HUES6 (cell line): ENCODE measurements at regions not wholly inside any gene's neighbourhood (a gene's known extent, or its start where the extent isn't known, plus 50 kb on each side); places are given as distances from the start of the nearest gene placed in this dataset.

Source experiments
- H3K27ac ChIP-seq: 2 replicates; pipeline ENCODE4 v1.7.0; 2013; ENCODE audit warnings: low read depth, mild to moderate bottlenecking, low read length, inconsistent platforms
- H3K27me3 ChIP-seq: 2 replicates; pipeline ENCODE4 v1.6.1; 2013; ENCODE audit warnings: low read length; ENCODE audit not compliant: control insufficient read depth, insufficient read depth
- H3K36me3 ChIP-seq: 2 replicates; pipeline ENCODE4 v1.6.1; 2013; ENCODE audit warnings: low read length; ENCODE audit not compliant: control insufficient read depth, insufficient read depth
- H3K4me1 ChIP-seq: 2 replicates; pipeline ENCODE4 v1.6.1; 2013; ENCODE audit warnings: low read length; ENCODE audit not compliant: control insufficient read depth, insufficient read depth
- H3K4me3 ChIP-seq: 2 replicates; pipeline ENCODE4 v1.5.1; 2013; ENCODE audit warnings: low read depth, low read length
- H3K9ac ChIP-seq: one replicate; pipeline ENCODE4 v1.6.1; 2013; ENCODE audit warnings: mild to moderate bottlenecking, low read length
- H3K9me3 ChIP-seq: 2 replicates; pipeline ENCODE4 v1.6.1; 2013; ENCODE audit warnings: low read depth, low read length; ENCODE audit not compliant: control insufficient read depth, insufficient read depth

DNA sequence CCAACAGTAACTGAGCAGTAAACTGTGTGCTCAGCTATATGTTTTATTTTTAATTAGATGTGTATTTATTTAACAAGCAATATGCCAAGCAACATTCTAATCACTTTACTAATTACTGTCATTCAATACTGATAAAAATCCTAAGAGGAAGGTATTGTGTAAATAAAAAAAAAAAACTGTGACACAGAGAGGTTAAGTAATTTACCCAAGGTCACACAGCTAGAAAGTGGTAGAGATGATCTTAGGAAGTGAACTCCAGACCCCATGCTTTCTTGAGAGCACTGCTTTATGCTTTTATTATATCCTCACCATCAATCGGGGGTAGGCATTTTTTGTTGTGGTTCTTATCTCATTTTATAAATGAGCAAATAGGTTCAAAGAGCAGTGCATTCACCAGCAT lies 417.1 kb downstream of the RAB28 start:
- H3K9ac ChIP-seq = no peak overlapping the region
- H3K4me3 ChIP-seq = no peak overlapping the region
- H3K9me3 ChIP-seq = no peaks in the 10 kb centered on the region
- no peaks in the 10 kb centered on the region for H3K36me3 ChIP-seq
- H3K27me3 ChIP-seq = no peaks in the 10 kb centered on the region
- no peaks in the 10 kb centered on the region for H3K4me1 ChIP-seq
- H3K27ac ChIP-seq = no peak overlapping the region

DNA sequence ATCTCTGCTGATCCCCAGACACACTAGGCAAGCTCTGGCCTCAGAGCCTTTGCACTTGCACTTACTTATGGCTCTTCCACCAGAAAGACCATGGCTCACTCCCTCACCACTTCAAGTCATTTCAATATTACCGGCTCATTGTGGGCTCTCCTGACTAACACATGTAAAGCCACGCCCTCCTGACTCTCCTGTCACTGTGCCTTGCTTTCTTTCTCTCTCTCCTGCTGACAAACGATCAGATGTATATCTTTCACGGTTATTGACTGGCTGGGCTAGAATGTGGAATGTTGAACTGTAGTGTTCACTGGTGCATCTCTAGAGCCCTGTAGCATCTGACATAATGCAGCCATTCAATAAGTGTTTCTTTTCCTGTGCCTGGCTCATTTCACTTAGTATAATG lies 425.1 kb downstream of the RAB28 start:
- H3K4me3 ChIP-seq = no peak overlapping the region
- no peaks in the 10 kb centered on the region for H3K9me3 ChIP-seq
- H3K9ac ChIP-seq = no peak overlapping the region
- no peaks in the 10 kb centered on the region for H3K27me3 ChIP-seq
- H3K4me1 ChIP-seq = no peaks in the 10 kb centered on the region
- no peaks in the 10 kb centered on the region for H3K36me3 ChIP-seq
- no peak overlapping the region for H3K27ac ChIP-seq

DNA sequence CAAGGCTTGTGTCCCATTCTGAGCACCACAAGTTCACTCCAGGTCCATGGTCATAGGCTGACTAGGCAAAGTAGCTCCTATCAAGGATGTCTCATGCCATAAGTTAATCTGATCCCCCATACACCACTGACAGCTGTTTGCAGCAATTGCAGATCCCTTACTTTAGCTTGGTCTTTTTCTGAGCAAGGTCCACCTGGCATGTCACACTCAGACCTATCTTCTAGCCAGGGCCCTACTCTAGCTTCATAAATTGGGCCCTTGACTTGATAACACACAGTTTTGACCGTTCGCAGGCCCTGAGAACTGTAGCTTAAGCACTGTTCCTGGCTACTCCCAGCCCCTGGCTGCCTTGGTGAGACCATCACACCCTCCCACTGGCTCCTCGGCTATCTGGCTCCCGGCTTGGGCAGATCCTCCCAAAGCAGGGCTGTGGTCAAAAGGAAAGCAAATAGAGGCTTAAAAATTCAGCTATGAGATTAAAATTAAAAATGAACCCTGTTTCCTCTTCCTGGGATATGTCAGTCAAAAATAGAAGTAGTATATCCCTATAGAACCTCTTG lies 427.4 kb downstream of the RAB28 start:
- Histone ChIP-seq H3K27me3 (no peaks in the 10 kb centered on the region), H3K9me3 (no peaks in the 10 kb centered on the region), H3K9ac (no peak overlapping the region), H3K4me3 (no peak overlapping the region), H3K36me3 (no peaks in the 10 kb centered on the region), H3K4me1 (no peaks in the 10 kb centered on the region), H3K27ac (no peak overlapping the region)

DNA sequence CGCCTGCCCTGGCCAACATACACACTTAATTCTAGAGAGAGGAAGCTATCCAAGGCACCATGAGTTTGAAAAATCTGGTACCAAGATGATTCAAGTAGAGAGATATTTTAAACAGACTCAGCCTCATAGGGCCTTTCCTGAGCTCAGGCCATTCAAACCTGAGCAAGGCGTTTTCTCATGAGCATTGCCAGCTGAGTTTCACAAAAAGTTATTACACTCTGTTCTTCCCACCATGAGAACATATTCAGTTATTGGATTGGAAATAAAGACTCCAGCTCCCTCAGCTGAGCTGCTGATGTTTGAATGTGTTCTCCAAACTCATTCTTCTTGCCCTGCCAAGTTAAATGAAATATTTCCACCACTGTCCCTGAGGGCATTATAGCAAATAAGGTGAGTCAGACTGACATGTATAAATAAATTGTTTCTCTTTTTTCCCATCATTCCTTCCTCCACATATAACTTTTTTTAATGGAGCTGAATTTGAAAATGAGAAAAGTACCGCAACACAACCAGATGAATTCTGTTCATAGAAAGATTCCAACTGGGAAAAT lies 429.6 kb downstream of the RAB28 start:
- Histone ChIP-seq H3K4me1 (no peaks in the 10 kb centered on the region), H3K36me3 (no peaks in the 10 kb centered on the region), H3K27me3 (no peaks in the 10 kb centered on the region), H3K9me3 (no peaks in the 10 kb centered on the region), H3K4me3 (no peak overlapping the region), H3K9ac (no peak overlapping the region), H3K27ac (no peak overlapping the region)

GRCh38 chr4:13047591-13047990 lies 436.5 kb downstream of the RAB28 start:
- Histone ChIP-seq H3K9ac (no peak overlapping the region), H3K9me3 (no peaks in the 10 kb centered on the region), H3K4me3 (no peak overlapping the region), H3K4me1 (no peaks in the 10 kb centered on the region), H3K27me3 (no peaks in the 10 kb centered on the region), H3K36me3 (no peaks in the 10 kb centered on the region), H3K27ac (no peak overlapping the region)

- H3K27ac ChIP-seq = no peak overlapping the region
- H3K36me3 ChIP-seq = no peaks in the 10 kb centered on the region
- H3K9ac ChIP-seq = no peak overlapping the region
- H3K9me3 ChIP-seq = no peaks in the 10 kb centered on the region
- no peaks in the 10 kb centered on the region for H3K4me1 ChIP-seq
- no peak overlapping the region for H3K4me3 ChIP-seq
- no peaks in the 10 kb centered on the region for H3K27me3 ChIP-seq
These were observed 447.3 kb downstream of the RAB28 start for GRCh38 chr4:13036841-13037240.

GRCh38 chr4:13032936-13033335 lies 451.2 kb downstream of the RAB28 start:
- no peak overlapping the region for H3K27ac ChIP-seq
- H3K27me3 ChIP-seq = no peaks in the 10 kb centered on the region
- no peak overlapping the region for H3K4me3 ChIP-seq

DNA sequence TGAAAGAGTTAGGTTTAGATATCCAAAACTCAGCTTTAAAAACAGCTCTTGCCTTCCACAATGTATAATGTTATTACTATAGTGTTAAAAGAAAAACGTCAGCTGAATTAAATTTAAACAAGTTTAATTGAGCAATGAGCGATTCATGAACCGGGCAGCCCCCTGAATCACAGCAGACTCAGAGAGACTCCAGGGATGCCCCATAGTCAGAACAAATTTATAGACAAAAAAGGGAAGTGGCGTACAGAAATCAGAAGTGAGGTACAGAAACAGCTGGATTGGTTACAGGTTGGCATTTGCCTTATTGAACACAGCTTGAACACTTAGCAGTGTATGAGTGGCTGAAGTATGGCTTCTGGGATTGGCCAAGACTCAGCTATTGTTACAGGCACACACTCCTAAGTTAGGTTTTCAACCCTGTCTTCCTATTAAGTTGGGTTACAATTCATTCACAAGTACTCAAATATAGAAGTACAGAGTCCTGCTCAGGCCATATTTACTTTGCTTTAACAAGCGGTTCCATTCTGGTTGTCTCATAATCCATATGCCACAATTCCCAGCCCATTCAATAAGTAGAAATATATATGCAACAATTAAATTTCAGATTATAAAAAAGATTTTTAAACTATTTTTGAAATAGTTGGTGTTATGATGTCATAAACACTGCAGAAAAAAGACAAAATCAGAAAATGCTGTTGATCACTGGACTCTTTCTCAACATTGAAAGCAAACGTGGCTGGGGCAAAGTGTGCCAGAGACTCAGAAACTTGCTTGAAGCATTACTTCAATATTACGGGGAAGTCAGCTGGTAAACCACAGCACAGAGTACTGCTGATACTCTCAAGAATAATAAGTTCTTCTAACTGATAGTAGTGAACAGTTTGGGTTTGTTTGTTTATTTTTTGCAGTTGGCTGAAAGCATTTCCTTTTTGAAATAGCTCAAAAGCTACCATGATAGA lies 459.7 kb downstream of the RAB28 start:
- no peaks in the 10 kb centered on the region for H3K4me1 ChIP-seq
- no peak overlapping the region for H3K27ac ChIP-seq
- H3K9me3 ChIP-seq = no peaks in the 10 kb centered on the region
- no peak overlapping the region for H3K4me3 ChIP-seq
- H3K36me3 ChIP-seq = no peaks in the 10 kb centered on the region
- no peak overlapping the region for H3K9ac ChIP-seq
- no peaks in the 10 kb centered on the region for H3K27me3 ChIP-seq

More at GRCh38 chr4:13032936-13033335, 451.2 kb downstream of the RAB28 start:
- Histone ChIP-seq H3K9me3 (no peaks in the 10 kb centered on the region), H3K9ac (no peak overlapping the region), H3K4me1 (no peaks in the 10 kb centered on the region), H3K36me3 (no peaks in the 10 kb centered on the region)

- no peak overlapping the region for H3K9ac ChIP-seq
- H3K9me3 ChIP-seq = no peaks in the 10 kb centered on the region
- H3K36me3 ChIP-seq = no peaks in the 10 kb centered on the region
- H3K27ac ChIP-seq = no peak overlapping the region
- H3K27me3 ChIP-seq = no peaks in the 10 kb centered on the region
- H3K4me1 ChIP-seq = no peaks in the 10 kb centered on the region
- no peak overlapping the region for H3K4me3 ChIP-seq
These were observed 476.2 kb downstream of the RAB28 start for GRCh38 chr4:13007802-13008470.

- no peak overlapping the region for H3K27ac ChIP-seq
- peaks cover 12% of the 10 kb centered on the region; the same call in 1 of the 2 replicates for H3K9me3 ChIP-seq
These were observed 490.2 kb downstream of the RAB28 start for GRCh38 chr4:12993923-12994322.

GRCh38 chr4:12987284-12987683 lies 496.9 kb downstream of the RAB28 start:
- Histone ChIP-seq H3K9me3 (0 out of 2 replicates have a peak, but pooled peaks cover 3% of the 10 kb centered on the region), H3K36me3 (no peaks in the 10 kb centered on the region), H3K4me1 (no peaks in the 10 kb centered on the region), H3K4me3 (no peak overlapping the region), H3K27me3 (no peaks in the 10 kb centered on the region), H3K27ac (no peak overlapping the region), H3K9ac (no peak overlapping the region)

More at GRCh38 chr4:12993923-12994322, 490.2 kb downstream of the RAB28 start:
- Histone ChIP-seq H3K36me3 (no peaks in the 10 kb centered on the region), H3K9ac (no peak overlapping the region), H3K4me3 (no peak overlapping the region), H3K27me3 (no peaks in the 10 kb centered on the region), H3K4me1 (no peaks in the 10 kb centered on the region)
